ENCODE measurements at regions not wholly inside any gene's neighbourhood (a gene's known extent, or its start where the extent isn't known, plus 50 kb on each side); places are given as distances from the start of the nearest gene placed in this dataset.

DNA sequence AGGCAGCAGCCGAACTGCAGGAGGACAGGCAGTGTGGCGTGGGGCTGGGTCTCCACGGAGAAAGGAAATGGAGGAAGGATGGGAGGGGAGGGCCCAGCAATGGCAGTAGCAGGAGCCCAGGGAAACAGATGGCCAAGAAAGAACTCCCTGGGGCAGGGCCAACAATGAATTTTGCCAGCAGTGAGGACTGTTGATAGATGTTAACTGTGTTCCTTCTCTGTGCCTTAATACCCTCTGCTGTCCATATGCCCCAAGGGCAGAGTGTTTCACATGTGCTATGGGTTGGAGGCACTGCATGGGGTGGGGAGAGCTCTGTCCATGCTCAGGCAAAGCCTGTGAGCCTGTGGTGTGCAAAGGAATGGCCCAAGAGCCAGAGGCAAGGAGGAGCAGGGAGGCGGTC is 70.8 kb upstream of the POMGNT2 start:
- TF ChIP-seq POLR2AphosphoS5 (IDR thresholded peaks at IDR 0.05; ENCODE audit: low read depth, low read length) (no peak), SPI1 (IDR thresholded peaks at IDR 0.05; ENCODE audit: low read depth, low read length) (no peak), TAF1 (IDR thresholded peaks at IDR 0.05; ENCODE audit: low read depth, low read length) (no peak), POLR2A (IDR thresholded peaks at IDR 0.05; ENCODE audit: low read depth, low read length) (no peak), POU2F2 (IDR thresholded peaks at IDR 0.05; ENCODE audit: low read depth, low read length) (no peak), PAX5 (IDR thresholded peaks at IDR 0.05; ENCODE audit: insufficient read depth, low read length, severe bottlenecking) (no peak)
